ENCODE measurements at regions not wholly inside any gene's neighbourhood (a gene's known extent, or its start where the extent isn't known, plus 50 kb on each side); places are given as distances from the start of the nearest gene placed in this dataset.
"Not testable (repeated sequence)": the region's sequence is repeated elsewhere in the genome, so short reads cannot be mapped to it uniquely, and the experiment has no call there.

GRCh38 chr11:91624021-91624420, 600.6 kb upstream of the FAT3 start:
- DNase-seq: no peak

DNA sequence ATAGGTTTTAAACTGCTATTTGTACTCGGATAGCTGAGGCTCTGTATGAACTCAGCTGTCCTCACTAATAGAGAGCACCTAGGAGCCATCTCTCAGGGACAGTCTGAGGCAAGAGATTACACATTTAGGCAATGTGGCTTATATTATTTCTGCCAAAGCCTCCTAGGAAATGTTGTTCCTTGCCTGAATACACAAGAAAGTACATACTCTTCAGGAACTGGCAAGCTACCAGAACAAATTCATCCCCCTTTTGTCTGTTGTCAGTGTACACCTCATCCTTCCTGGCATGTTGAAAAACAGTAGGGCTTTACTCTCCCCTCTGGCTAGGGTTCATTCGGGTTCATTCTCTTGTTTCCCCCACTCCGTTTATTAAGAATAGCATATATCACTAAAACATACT, 615.9 kb upstream of the FAT3 start:
- no peak for DNase-seq

GRCh38 chr11:91596111-91596510, 628.5 kb upstream of the FAT3 start:
- DNase-seq: no peak

GRCh38 chr11:91591021-91591420, 633.6 kb upstream of the FAT3 start:
- DNase-seq: no peak

DNA sequence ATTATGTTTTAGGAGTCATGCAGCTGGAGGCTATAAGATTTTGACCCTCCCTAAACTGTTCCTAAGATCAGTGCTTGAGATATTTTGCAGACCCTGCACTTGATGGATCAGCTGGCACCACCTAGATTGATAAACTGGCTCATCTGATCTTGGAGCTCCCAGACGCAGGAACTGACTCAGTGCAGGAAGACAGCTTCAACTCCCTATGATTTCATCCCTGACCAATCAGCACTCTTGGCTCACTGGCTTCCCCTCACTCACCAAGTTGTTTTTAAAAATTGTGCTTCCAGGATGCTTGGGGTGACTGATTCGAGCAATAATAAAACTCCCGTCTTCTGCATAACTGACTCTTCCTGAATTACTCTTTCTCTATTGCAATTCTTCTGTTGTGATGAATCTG, 637.5 kb upstream of the FAT3 start:
- no peak for DNase-seq

- no peak for DNase-seq
Measured at GRCh38 chr11:91585035-91585801, 639.4 kb upstream of the FAT3 start.

DNA sequence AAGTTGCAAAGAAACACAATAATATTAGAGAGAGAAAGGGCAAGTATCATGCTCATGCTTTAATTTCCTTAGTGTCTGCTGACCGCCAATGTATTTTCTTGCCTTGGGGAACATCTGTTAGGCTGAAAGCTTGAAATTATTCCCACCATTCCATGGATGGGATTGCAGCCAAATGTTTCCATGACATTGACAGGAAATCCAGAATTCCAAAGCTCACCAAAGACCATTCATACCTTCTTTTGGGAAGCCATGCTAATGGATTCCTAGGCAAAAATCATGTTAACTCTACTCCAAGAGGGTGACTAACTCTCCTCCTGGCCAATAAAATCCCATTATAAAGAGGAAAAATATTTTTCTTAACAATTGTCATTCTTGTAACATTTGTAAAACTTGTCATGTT, 661.4 kb upstream of the FAT3 start:
- DNase-seq: no peak

DNA sequence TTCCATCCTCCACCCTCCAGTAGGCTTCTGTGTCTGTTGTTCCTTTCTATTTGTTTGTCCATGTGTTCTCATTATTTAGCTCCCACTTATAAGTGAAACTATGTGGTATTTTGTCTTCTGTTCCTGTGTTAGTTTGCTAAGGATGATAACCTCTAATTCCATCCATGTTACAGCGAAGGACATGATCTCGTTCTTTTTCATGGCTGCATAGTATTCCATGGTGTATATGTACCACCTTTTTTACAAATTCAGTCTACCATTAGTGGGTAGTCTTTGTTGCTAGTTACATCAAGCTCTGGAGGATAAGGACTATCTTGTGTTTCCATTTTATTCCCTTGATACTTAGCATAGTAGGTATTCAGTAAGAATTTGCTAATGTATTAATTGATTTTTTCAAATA, 664.2 kb upstream of the FAT3 start:
- no peak for DNase-seq

DNA sequence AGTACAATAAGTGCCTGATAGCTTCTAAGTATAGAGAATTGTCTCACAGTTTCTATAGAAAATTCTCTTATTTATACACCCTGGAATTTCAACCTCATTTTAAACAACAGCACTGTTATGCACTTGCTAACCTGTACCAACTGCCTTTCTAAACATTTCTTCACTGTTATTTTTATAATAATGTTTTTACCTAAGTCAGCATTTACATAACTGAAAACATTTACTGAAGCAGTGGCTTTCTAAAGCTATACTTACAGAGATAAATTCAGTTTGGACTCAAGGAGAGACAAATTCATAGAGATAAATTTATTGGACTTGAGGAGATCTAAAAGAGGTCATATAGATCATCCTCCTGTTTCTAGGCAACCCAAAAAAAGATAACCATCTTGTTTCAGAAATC, 686.6 kb upstream of the FAT3 start:
- no peak for DNase-seq

DNA sequence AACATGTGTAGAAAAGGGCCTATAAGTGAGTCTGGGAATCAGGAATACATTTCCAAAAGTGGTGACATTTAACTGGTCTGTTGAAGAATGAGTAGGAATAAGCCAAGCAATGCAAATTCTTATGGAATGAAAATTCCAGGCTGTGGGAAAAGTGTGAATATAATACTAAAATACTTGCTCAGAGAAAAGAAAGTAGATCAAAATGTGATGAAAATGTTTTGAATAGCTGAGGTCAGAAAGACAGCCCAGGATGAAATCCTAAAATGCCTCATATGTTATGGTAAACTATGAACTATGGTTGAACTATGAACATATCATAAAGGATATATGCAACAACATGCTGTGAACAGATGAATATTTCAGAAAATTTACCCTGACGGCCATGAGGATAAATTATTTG, 688.3 kb upstream of the FAT3 start:
- DNase-seq: no peak

DNA sequence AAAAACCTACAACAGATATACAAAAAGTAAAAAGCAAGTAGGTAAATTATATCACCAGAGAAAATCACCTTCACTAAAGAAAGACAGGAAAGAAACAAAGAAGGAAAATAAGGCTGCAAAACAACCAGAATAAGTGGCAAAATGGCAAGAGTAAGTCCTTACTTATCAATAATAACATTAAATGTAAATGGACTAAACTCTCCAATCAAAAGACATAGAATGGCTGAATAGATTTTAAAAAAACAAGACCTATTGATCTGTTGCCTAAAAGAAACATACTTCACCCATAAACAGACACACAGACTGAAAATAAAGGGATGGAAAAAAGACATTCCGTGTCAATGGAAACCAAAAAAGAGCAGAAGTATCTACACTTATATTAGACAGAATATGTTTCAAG, 695.7 kb upstream of the FAT3 start:
- DNase-seq: no peak

DNA sequence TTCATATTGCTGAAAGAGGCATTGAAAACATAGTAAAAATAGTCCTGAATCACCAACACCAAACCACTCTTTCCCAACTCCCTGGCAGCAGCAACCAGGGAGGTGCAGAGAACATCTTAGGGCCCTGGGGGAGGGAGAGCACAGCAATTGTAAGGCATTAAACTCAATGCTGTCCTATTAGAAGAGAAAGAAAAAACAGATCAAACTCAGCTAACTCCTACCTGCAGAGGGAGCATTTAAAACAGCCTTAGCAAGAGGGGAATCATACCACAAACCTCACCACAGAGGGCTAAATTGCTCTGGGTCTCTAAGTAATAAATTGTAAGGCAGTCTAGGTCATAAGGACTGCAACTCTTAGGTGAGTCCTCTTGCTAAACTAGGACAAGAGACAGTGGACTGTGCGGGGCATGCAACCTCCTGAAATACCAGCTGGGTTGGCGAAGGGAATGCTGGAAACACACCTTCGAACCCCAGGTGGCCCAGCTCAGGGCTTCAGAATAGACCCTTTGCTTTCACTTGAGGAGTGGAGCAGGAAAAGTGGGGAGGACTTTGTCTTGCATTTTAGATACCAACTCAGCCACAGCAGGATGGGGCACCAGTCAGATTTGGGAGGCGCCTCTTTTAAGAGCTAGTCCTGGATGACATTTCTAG, 697.1 kb upstream of the FAT3 start:
- DNase-seq: no peak

DNA sequence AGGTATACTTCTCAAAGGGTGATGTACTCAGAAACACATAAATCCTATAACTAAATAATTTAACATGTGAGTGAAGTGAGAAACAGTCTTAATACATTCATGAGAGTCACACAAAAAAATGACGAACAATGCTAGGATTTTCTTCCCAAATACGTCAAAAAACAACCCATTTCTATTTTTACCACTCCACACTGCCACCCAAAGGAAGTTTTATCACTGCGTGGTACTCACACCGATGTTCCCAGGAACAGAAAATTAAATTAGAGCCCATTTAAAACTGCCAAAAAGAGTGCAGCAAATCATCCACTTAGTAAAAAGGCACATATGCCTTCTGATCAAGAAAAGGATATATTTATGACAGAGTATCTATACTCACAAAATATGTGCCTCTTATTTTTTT, 710.9 kb upstream of the FAT3 start:
- no peak for DNase-seq

DNA sequence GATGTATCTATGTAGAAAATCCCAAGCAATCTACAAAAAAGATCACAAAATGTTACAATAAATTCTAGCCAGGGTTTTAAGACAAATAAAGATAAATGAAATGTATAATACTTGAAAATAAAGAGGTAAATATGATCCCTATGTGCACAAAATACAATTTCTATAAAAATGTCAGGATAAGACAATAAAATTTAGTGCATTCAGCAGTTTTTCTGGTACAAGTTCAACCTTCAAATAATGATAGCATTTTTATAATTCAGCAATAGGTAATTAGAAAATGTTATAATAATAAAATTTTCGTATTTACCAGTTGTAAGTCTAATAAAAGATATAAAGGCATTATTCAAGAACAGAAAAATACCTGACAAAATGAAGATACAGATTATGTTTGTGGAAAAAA, 726.8 kb upstream of the FAT3 start:
- DNase-seq: no peak

DNA sequence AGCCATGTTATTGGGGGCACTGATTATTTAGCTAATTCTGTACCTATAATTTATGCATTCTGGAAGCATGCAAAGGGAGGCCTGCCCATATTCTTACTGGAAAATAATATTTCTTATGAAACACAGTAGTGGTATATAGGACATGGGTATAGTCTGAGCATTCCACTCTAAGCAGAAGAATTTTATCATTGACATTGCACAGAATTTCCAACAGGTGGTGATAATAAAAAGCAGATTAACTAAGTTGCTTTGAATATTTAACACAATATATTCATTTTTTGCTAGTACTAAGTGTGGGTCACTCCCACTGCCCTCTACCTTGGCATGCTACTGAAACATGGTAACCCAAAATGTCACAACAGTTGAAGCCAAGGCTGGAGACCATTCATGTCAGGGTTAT, 728.8 kb upstream of the FAT3 start:
- DNase-seq: no peak

DNA sequence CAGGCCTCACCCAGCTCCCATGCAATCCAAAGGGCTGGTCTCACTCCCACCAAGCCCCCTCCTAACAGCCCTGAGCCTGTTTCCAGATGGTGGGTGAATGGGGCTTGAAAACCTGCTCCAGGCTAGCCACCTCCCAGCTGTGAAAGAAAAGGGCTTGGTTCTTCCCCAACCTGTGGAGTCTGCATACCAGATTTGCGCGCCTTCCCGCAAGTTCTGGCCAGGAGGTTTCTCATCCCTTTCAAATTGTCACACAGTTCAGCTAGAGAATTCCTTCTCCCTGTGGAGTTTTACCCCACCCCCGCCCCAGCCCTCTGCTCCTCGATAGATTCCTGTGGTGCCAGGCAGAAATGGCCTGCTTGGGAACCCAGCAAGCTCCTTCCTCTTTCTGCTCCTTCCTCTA, 734.6 kb upstream of the FAT3 start:
- no peak for DNase-seq

DNA sequence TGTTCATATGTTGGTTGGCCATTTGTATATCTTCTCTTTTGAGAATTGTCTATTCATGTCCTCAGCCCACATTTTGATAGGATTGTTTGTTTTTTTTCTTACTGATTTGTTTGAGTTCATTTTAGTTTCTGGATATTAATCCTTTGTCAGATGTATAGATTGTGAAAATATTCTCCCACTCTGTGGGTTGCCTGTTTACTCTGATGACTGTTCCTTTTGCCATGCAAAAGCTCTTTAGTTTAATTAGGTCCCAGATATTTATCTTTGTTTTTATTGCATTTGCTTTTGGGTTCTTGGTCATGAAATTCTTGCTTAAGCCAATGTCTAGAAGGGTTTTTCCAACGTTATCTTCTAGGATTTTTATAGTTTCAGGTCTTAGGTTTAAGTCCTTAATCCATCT, 740.7 kb upstream of the FAT3 start:
- DNase-seq: not testable (repeated sequence)

- DNase-seq: not testable (repeated sequence)
Measured at GRCh38 chr11:91481875-91482274, 742.7 kb upstream of the FAT3 start.

DNA sequence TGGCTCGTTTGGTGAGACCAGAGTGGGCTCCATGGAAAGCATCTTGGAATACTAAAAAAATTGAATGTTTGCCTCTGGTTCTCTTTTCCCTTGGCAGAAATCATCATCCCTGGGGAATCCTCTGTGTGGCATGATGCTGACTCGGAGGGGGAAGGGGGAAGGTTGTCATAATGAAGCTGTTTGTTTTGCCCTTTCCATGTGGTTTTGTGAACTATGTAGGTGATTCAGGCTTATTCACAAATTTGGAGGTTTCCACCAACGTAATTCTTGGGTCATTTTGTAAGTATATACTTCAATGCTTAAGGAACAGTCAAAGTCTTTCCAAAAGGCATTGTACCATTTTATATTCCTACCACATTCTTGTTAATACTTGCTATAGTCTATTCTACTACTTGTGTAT, 754.0 kb upstream of the FAT3 start:
- DNase-seq: no peak

GRCh38 chr11:91459840-91460239, 764.8 kb upstream of the FAT3 start:
- no peak for DNase-seq

DNA sequence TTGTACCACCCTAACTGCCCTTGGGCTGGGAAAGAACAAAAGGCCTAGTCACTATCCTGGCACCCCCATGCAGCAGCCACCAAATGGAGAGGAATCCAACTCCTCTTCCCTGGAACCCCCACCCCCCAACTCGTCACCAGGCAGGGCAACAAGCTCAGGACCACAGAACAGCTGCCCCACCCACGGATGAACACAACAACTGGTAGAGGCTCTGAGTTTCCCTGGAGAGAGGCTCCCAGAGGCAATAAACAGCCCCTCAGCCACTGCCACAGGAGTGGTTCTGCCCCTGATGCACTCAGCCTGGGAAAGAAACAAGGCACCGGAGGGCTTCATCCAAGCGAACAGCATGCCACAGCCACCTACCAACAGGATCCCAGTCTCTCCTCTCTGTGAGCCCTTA, 778.4 kb upstream of the FAT3 start:
- no peak for DNase-seq

GRCh38 chr11:91435694-91436395, 788.8 kb upstream of the FAT3 start:
- no peak for DNase-seq

DNA sequence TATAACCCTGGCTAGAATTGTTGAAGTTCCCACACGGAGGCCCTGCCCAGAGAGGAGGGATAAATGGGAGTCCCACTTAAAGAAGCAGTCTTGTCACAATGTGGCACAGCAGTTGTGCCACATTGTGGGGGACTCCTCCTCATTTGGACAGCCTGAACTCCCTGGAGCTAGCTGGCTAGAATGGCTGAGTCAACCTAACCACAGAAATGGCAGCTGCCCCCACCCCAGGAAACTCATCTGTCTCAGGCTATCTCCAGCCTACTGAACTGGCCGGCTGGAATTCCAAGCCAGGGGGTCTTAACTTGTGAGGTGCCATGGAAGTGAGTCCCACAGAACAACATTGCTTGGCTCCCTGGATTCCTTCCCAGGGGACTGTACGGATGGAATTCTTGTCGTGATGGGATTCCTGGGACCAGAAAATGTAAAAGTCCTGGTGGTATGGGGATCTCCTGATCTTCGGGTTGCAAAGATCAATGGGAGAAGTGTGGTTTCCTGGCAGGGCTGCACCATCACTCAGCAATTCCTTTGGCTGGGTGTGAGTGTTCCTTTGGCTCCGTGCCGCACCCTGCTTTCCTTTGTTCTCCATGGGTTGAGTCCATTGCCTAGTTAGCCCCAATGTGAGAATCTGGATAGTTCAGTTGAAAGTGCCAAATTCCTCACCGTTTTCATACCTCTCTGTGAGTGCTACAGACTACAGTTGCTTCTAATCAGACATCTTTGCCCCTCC, 791.2 kb upstream of the FAT3 start:
- DNase-seq: no peak

DNA sequence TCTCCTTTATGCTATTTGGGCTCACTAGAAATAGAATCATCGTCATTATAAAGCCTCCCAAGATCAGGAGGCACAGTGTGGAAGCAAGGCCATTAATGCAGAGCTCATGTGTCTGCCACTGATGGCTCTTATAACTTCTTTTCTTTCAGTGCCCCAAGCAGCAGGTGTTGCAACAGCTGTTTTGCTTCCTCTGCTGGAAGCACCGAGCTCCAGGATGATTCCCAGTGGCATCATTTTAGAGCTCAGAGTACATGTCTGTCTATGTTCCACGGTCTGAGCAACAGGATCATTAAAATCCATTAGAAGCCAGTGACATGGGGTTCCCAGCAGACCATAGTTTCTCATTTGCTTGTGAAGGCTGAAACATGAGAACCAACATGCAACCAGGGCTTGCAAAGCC, 803.0 kb upstream of the FAT3 start:
- DNase-seq: peak; percentile 71
